GM12864 (cell line): ENCODE measurements at regions not wholly inside any gene's neighbourhood (a gene's known extent, or its start where the extent isn't known, plus 50 kb on each side); places are given as distances from the start of the nearest gene placed in this dataset.

ENCODE experiments used
- DNase-seq: peaks from one replicate; pipeline ENCODE4 v3.0.0-alpha.2; 2011; ENCODE audit warnings: low read depth
- H3K4me3 ChIP-seq: 2 replicates; pipeline ENCODE4 v1.5.1; 2011; ENCODE audit warnings: mild to moderate bottlenecking, low read depth, low read length, control low read depth
- TF ChIP-seq, protein P1 (sequence below): IDR thresholded peaks from 2 replicates; pipeline ENCODE4 v1.5.1; 2011; ENCODE audit warnings: low read depth, mild to moderate bottlenecking, moderate library complexity, low read length, control low read depth, inconsistent platforms; ENCODE audit errors: missing control alignments

DNA sequence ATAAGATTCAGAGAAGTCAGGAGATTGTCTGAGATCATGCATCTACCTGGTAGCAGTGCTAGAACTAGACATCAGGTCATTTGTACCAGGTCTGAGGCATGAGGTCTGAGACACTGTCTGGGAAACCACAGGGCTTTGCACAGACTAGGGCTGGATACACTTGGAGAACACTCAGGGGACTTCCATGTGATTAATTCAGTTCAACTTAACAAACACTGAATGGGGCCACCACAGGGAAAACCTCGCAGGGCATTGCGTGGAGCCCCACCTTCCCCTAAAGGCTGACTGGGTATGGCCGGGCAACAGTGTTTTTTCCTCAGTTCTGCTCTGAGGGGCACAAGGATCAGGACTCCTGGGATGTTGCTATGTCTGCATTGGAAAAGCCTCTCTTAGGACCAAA lies 86.5 kb upstream of the WARS2 start:
- H3K4me3 ChIP-seq, result no peak overlapping the region
- no peak for DNase-seq
- TF ChIP-seq, protein P1, sequence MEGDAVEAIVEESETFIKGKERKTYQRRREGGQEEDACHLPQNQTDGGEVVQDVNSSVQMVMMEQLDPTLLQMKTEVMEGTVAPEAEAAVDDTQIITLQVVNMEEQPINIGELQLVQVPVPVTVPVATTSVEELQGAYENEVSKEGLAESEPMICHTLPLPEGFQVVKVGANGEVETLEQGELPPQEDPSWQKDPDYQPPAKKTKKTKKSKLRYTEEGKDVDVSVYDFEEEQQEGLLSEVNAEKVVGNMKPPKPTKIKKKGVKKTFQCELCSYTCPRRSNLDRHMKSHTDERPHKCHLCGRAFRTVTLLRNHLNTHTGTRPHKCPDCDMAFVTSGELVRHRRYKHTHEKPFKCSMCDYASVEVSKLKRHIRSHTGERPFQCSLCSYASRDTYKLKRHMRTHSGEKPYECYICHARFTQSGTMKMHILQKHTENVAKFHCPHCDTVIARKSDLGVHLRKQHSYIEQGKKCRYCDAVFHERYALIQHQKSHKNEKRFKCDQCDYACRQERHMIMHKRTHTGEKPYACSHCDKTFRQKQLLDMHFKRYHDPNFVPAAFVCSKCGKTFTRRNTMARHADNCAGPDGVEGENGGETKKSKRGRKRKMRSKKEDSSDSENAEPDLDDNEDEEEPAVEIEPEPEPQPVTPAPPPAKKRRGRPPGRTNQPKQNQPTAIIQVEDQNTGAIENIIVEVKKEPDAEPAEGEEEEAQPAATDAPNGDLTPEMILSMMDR, result no peak

DNA sequence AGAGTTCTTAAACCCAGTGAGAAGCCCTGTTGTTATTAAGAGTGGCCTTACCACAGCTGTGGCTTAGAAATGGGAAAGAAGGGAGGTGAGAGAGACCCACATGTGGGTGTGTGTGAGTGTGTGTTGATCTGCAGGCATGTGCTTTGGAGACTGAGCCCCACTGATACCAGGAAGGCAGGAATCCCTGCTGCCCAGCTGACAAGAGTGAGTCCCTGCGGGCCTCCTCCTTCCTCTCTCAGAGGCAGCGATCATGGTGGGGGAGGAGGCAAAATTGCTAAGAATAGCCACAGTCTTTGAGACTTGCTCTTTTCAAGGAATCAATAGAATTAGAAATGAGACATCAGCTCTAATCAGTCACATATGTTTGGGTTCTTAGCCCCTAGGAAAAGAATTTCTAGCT lies 87.0 kb upstream of the WARS2 start:
- TF ChIP-seq, protein P1, result no peak

DNA sequence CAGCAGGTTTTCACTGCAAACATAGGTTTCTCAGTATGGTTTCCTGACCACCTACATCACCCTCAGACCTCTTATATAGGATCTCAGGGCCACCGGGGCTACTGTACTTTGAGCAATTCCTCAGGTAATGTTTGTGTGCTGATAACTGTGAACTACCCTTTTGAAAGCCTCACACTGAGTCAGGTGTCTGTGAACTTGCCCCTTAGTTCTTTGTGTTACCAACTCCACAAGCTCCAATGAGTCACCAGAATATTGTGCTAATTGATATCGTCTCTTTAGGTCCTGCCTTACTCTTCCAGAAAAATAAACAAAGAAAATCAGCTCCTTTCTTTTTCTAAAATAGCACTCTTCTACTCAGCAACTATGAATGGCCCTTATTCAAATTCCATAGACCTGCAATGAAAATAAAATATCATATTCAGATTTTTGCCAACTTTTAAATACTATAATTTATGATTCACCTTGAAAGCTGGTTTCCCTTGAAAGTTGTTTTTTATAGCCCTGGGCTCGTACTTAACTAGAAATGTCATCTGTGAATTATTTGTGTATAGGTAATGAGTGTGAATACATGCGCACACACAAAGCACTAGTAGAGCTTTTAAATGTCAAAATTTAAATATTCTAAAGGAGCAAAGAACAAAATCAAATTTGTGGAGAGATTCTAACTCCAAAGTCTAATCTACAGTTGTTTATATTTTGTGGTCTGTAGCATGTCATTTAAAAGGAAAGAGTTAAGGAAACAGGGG lies 88.1 kb upstream of the WARS2 start:
- TF ChIP-seq, protein P1, result no peak
- DNase-seq, result no peak
- H3K4me3 ChIP-seq, result no peak overlapping the region

More for the DNA sequence above, 87.0 kb upstream of the WARS2 start:
- DNase-seq, result no peak
- no peak overlapping the region for H3K4me3 ChIP-seq

DNA sequence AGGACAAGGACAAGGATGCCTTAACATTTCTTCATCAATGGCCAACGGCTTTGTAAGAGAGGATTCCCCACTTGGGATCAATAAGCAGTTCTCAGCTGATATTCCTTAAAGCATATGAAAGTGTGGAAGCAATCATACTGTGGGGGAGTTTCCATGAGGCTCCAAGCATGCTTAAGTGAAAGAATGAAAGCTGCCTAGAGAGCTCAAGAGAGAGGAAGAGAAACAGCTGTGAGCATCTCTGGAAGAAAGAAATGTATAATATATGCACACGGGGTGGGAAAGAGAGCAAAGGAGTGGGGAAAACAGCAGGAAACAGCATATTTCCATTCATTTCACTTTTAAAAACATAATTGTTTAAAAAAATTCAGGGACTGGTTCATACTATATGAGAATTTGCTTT lies 94.7 kb upstream of the WARS2 start:
- TF ChIP-seq, protein P1, result no peak
- DNase-seq, result no peak
- H3K4me3 ChIP-seq, result no peak overlapping the region

DNA sequence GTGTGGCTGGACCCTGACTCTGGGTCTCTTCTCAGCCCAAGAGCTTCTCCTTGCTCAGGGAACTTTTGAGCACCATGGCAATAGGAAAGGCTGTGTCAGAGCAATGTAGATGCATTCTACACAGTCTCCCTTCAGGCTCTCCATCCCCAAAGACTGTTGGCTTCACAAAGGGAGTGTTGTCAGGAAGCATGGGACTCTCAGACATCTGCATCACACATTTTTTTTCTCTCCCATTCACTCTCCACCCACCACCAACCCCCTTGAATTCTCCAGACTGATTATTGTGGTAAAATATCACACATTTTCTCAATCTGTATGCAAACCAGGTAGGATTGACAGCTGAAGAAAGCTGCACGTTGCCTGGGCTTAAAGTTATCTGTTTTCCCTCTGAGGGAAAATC lies 105.4 kb upstream of the WARS2 start:
- TF ChIP-seq, protein P1, result no peak
- DNase-seq, result no peak
- H3K4me3 ChIP-seq, result no peak overlapping the region

DNA sequence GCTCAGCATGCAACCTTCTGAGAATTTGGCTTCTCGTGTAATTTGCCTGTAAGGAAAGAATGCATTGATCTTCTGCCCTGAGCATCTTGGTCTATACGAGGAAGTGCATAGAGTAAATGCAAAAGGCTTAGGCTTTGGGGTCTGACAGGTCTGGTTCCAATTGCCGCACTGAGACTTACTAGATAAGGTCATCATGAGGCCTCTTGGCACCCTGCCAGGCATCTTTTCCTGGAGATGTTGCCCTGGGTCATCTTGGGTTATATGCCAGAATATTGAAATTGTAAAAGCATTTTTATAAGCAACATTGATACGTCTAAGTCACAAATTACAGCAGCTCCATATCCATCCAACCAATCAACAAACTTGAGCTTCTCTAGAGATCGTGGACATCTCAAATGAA lies 108.8 kb upstream of the WARS2 start:
- DNase-seq, result no peak
- no peak overlapping the region for H3K4me3 ChIP-seq
- TF ChIP-seq, protein P1, result no peak

DNA sequence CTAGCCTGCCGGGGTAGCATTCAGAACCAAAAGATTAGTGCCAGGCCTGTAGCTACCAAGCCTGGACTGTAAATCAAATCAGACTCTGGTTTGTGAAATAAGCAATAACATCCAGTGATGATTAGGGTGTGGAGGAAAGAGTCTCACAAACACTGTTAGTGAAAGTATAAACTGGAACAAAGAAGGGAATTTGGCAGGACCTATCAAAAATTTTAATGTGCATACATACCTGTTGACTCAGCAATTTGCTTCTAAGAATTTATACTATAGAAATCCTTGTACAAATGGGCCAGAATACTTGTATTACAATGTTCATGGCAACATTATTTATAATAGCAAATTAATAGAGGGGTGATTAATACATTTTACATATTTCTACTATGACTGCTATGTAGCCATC lies 109.8 kb upstream of the WARS2 start:
- no peak overlapping the region for H3K4me3 ChIP-seq
- TF ChIP-seq, protein P1, result no peak
- no peak for DNase-seq
